ENCODE measurements at regions not wholly inside any gene's neighbourhood (a gene's known extent, or its start where the extent isn't known, plus 50 kb on each side); places are given as distances from the start of the nearest gene placed in this dataset.

- DNase-seq (ENCODE audit: low read depth in 1 of 2, low spot score in 1 of 2) = no peak
Observed at GRCh38 chr3:40851836-40852235, 327.1 kb downstream of the ZNF621 start.

GRCh38 chr3:40852712-40853111 lies 328.0 kb downstream of the ZNF621 start:
- no peak for DNase-seq (ENCODE audit: low read depth in 1 of 2, low spot score in 1 of 2)

GRCh38 chr3:40853474-40853873 lies 328.7 kb downstream of the ZNF621 start:
- no peak for DNase-seq (ENCODE audit: low read depth in 1 of 2, low spot score in 1 of 2)

DNA sequence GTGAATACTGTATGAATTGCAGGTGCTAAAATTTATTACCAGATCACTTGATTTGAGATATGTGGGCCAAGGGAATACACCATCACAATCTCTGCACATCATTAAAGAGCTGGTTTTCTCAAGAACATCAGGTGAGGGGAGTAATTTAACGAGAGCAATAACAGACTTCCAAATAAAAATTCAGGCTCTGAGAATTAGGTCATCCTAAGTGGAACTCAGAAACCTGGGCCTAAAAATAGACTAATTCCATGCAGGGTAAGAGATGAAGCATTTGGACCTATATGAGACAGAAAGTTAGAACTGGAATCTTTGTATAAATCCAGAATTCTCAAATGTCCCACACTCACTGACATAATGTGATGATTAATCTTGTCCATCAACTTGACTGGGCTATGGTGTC lies 331.1 kb downstream of the ZNF621 start:
- DNase-seq (ENCODE audit: low read depth in 1 of 2, low spot score in 1 of 2) = no peak

GRCh38 chr3:40858364-40859115 lies 333.8 kb downstream of the ZNF621 start:
- no peak for DNase-seq (ENCODE audit: low read depth in 1 of 2, low spot score in 1 of 2)

DNA sequence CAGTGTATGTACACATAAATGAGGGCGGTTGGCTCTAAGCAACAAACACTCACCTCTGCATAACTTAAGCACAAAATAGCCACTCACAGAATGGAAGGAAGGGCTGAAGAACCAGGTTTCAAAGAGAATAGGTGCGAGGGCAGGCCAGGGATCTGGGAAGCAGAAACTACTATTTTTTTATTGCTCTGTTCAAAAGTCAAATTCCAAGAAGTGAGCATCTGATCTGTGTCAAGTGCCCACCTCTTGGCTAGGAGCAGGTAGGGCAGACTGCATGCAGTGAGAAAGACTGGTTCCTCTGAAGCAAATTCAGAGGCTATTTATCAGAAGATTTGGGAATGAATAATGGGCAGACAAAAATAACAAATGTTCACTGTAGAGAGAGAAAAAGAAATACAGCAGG lies 336.4 kb upstream of the CTNNB1 start:
- no peak for DNase-seq (ENCODE audit: low read depth in 1 of 2, low spot score in 1 of 2)

GRCh38 chr3:40864146-40864782 lies 335.0 kb upstream of the CTNNB1 start:
- no peak for DNase-seq (ENCODE audit: low read depth in 1 of 2, low spot score in 1 of 2)

- DNase-seq (ENCODE audit: low read depth in 1 of 2, low spot score in 1 of 2) = no peak
Observed at GRCh38 chr3:40864915-40865314, 334.4 kb upstream of the CTNNB1 start.

GRCh38 chr3:40867797-40868196 lies 331.5 kb upstream of the CTNNB1 start:
- no peak for DNase-seq (ENCODE audit: low read depth in 1 of 2, low spot score in 1 of 2)

DNA sequence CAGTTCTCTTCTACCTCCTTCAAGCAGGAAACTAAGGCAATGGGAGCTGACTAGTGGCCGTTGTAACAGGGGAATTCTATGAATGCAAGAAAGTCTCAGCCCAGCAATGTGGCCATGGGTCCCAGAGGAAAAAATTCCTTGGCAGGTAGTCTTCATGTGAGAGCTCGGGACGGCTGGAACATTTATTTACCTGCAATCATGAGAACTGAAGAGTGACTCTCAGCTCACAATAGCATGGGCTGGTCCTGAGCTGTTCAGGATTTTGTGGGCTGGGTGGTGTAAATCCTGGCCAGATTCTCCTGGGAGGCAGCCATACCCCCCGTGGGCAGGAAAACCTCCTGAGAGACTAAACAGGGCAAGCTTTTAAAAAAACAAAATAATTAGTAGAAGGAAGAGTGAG lies 330.3 kb upstream of the CTNNB1 start:
- DNase-seq (ENCODE audit: low read depth in 1 of 2, low spot score in 1 of 2) = no peak

DNA sequence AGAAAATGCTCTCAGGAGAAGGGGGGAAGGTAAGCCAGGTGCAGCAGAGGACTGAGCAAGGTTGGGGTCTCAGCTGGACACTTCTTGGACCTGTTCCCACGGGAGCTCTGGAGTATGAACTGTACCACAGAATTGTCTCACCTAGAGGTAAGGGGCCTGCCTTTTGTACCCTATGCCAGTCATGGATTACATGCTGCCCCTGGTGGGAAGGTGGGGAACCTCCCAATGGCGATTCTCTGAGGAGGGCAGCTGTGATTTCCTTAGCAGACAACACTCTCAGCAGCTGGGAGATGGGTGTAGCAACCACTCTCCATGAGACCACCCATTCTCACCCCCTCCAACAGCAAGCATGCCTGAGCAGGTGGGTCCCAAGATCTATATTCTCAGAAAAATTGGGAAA lies 329.4 kb upstream of the CTNNB1 start:
- DNase-seq (ENCODE audit: low read depth in 1 of 2, low spot score in 1 of 2) = no peak

DNA sequence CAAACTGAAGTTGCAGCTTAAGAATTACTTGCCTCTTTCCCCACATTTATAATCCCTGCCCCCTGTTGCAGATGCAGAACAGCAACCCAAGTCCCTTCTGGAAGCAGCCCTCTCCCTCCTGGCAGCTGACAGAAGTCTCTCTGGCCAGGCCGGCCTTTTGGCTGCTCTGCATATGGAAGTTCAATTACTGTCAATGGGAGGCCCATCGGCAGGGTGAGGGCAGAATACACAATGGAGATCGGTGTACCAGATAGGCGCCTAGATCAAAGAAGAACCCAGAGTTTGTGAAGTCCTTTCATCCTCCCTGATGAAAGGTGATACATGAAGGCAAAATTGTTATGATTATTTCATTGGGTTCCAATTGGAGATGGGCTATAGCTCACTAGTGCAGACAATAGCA lies 327.9 kb upstream of the CTNNB1 start:
- no peak for DNase-seq (ENCODE audit: low read depth in 1 of 2, low spot score in 1 of 2)

DNA sequence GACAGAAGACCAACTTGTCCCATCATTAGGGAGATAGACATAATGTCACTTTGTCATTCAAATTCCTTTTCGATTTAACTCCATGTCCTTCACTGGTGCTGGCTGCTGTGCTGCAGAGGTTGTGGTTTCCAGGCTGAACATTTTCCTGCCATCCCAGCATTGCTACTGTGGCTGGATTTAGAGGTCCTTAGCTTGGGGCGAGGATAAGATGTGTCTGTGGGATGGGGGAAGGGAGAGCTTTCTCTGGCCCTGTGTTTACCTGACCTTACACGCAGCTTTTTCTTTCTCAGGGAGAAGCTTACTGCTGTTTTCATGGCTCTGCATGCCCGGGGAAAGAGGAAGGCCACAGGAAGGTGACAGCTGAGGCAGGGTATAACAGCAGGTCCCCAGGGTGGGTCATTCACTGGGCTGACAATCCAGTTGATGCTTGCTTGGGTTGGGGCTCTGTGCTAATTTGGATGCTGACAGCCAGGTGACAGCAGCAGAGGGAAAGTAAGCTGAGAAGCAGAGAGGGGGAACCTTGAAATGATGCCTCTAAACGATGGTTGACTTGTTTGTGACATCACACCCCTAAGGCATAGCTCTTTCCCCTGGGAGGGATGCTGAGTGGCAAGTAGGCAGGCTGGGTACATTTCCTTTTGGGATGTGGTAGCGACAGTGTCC lies 326.9 kb upstream of the CTNNB1 start:
- DNase-seq (ENCODE audit: low read depth in 1 of 2, low spot score in 1 of 2) = no peak

- no peak for DNase-seq (ENCODE audit: low read depth in 1 of 2, low spot score in 1 of 2)
Observed at GRCh38 chr3:40873476-40873875, 325.8 kb upstream of the CTNNB1 start.

DNA sequence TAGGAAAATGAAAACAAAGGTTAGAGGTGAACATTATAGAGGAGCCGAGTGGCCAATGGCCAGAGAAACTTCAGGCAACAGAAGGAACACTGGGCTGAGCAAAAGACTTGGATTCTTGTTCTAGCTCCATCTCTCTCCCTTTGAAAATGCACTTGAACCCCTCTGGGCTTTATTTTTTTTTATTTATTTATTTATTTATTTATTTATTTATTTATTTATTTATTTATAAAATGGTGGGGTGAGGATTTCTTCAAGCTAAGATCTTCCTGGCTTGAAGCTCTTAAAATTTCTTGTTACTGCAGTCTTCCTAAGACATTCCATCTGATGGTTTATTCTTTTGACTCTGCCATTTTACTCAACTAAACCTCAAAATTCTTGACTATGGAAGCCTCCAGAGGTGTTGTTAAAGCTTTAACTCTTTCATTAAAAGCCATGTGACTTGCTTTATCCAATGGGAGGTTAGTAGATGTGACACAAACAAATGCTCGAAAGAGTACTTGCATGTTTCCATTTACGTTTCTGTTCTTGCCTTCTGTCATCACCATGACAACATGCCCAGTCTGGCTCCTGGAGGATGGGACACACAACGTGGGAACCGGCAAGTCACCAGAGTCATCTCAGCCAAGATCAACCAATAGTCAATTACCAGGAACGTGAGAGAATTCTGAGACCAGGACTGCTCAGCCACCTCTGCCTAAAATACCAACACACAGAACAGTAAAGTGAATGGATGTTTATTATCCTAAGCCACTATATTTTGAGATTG lies 325.2 kb upstream of the CTNNB1 start:
- no peak for DNase-seq (ENCODE audit: low read depth in 1 of 2, low spot score in 1 of 2)

GRCh38 chr3:40875581-40875980 lies 323.7 kb upstream of the CTNNB1 start:
- no peak for DNase-seq (ENCODE audit: low read depth in 1 of 2, low spot score in 1 of 2)

DNA sequence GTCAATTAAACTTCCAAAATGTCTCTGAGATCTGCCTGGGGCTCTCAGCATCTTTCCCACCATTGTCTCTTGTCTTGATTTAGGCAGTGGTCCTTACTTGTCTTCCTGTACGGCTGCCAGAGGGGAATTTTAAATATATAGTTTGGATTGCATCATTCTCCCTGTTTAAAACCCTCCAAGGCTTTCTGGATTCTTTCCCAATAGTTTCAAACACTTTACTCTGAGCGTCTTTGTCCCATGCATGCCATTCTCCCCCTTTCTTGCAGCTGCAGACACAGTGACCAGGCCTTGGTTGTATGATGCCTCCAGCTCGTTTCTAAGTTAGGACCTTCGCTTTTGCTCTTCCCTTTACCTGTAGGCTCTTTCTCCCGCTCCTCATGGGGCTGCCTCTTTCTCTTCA lies 323.3 kb upstream of the CTNNB1 start:
- no peak for DNase-seq (ENCODE audit: low read depth in 1 of 2, low spot score in 1 of 2)

DNA sequence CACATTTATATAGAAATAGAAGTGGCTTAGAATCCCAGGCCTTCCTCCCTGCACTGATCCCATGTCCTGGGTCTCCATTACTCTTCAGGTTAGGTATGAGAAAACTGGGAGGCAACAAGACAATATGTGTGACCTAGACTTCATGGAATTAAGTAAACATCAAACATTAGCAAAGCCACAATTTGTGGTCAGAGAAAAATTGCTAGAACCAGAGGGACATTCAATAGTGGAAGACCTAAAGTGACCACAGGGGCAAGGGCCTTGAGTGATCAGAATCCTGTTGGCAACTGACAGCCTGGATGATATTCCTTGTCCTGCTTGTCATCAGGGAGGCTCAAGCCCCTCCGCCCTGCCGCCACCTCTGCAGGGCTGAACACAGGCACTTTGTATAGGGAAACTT lies 322.8 kb upstream of the CTNNB1 start:
- no peak for DNase-seq (ENCODE audit: low read depth in 1 of 2, low spot score in 1 of 2)

DNA sequence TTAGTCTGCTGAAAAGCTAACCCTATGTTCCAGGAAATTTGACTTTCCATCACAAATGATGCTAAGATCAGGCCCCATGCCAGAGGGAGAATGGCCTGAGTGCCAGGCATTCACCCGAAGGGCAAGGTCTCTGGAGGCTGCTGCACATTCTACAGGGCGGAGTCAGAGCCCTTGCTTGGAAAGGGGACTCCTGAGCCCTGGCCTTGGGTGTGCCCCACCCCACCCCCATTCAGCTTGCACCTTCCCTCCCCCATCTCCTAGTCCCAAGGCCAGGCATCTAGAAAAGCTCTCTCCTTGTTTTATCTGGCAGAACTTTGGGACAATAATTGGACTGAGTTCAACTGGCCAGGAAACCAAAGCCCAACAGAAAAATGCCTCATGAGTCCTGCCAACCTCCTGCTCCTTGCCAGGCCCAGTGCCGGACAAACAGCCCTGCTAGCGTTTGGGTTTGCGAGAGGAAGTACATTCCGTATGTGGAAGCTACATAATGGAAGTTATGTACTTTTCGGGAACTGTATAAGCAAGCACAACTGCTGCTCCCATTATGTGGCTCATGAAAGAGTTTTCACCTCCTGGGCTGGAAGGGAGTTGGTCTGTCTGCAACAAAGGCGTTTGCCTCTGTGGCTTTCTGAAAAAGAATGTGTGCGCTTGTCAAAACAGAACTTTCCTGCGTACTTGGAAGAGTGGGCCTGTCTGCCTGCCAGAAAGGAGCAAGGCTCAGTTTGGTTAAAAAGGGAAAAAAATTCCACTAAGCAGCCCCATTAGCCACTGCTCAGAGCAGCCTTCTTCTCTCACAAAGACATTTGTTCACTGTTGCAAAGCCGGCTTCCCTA lies 321.5 kb upstream of the CTNNB1 start:
- no peak for DNase-seq (ENCODE audit: low read depth in 1 of 2, low spot score in 1 of 2)

DNA sequence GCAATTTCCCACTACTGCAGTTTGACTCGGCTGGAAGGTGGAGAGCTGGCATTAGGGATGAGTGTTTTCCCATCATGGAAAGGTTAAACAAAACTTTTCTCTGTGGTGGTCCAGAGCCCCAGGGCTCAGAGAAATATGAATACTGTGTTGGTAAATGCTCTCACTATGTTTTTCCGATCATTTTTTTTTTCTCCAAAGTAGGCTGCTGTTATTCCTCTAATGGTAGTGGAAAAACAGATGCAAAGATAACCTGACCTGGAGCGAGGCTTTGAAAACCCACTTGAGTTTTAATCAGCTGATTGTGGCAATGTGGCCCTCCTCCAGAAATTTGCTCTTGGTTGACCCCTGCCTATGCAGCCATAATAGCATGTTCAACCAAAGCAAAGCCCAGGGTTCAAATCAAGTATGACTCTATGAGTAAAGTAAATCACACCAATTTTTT lies 320.8 kb upstream of the CTNNB1 start:
- DNase-seq (ENCODE audit: low read depth in 1 of 2, low spot score in 1 of 2) = no peak

- DNase-seq (ENCODE audit: low read depth in 1 of 2, low spot score in 1 of 2) = no peak
Observed at GRCh38 chr3:40885430-40885829, 313.9 kb upstream of the CTNNB1 start.
